ENCODE measurements at regions not wholly inside any gene's neighbourhood (a gene's known extent, or its start where the extent isn't known, plus 50 kb on each side); places are given as distances from the start of the nearest gene placed in this dataset.
A peak's percentile ranks its signal among the peaks of the same experiment; 100 is the strongest.

DNA sequence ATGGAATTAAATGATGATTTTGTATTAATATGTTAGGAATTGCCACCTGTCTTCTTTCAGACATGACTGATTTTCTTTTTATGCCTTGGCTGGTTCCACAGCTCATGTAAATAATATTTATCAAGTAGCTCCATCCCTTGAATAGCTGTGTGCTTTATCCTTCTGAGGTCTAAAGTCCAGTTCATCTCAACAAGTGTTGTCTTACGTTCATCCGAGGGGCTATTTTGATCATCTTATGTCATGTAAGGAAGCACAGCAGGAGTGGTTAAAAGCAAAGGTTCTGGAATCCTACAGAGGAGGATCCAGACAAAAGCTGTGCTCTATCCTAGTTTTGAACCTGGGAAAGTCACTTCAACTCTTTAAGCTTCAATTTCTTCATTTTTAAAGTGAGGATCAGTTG, 123.7 kb upstream of the ATP2B1 start:
- Histone ChIP-seq H3K4me1 (ENCODE audit: control insufficient read depth in 3 of 3, insufficient read depth in 2 of 3, low read depth in 1 of 3, low read length in 2 of 3) (no peaks in the 10 kb centered on the region), H3K9me3 (ENCODE audit: control insufficient read depth in 2 of 2, insufficient read depth in 1 of 2, low read depth in 1 of 2, low read length in 1 of 2) (no peaks in the 10 kb centered on the region), H3K4me3 (ENCODE audit: low read depth in 1 of 3, low read length in 3 of 3) (no peak overlapping the region), H3K36me3 (ENCODE audit: control insufficient read depth in 3 of 3, insufficient read depth in 2 of 3, low read depth in 1 of 3, low read length in 3 of 3) (no peaks in the 10 kb centered on the region), H3K27ac (ENCODE audit: low read depth in 1 of 3, low read length in 2 of 3) (no peak overlapping the region), H3K27me3 (ENCODE audit: control insufficient read depth in 3 of 3, insufficient read depth in 3 of 3, low read length in 3 of 3) (no peaks in the 10 kb centered on the region)
- 48 to 71% (median 64%) methylated on average over 2 of the region's 2 CpGs for WGBS, 3 donors
- DNase-seq (no peak), FAIRE-seq (no peak)

DNA sequence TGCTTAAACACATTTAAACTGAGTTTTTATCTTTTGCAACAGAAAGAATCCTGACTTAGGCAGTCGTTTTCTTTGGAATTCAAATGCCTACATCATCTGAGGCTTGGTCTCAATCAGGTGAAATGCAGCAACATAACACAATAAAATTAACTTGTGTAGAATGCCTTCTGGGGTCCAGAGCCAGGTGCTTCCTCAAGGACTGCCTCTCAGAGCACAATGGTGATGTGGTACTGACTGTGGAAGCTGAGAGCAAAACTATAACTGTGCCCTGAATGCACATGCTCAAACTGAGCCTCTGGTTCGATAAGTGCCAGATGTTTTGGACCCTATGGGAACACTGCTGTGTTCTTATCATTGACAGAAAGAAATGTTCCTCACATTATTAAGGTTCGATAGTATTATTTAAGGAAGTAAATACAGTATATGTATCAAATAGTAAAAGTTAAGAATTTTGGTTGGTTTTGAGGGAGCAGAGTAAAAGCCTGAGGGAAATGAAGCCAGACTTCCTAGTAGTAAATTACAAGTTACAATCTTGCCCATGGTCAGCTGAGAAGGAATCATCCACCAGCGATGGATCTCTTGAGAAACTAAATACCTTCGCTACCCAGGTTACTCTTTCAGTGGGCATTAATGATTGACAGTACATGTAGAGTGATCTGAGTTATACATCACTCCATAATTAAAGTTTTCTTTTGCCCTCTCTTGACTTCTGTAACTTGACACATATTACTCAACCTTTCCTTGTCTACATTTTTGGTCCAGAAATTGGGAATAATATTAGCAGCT, 122.9 kb upstream of the ATP2B1 start:
- H3K4me1 ChIP-seq (ENCODE audit: control insufficient read depth in 3 of 3, insufficient read depth in 2 of 3, low read depth in 1 of 3, low read length in 2 of 3) = no peaks in the 10 kb centered on the region
- DNase-seq (no peak), FAIRE-seq (no peak)
- H3K27me3 ChIP-seq (ENCODE audit: control insufficient read depth in 3 of 3, insufficient read depth in 3 of 3, low read length in 3 of 3) = no peaks in the 10 kb centered on the region
- H3K4me3 ChIP-seq (ENCODE audit: low read depth in 1 of 3, low read length in 3 of 3) = no peak overlapping the region
- no peaks in the 10 kb centered on the region for H3K36me3 ChIP-seq (ENCODE audit: control insufficient read depth in 3 of 3, insufficient read depth in 2 of 3, low read depth in 1 of 3, low read length in 3 of 3)
- H3K27ac ChIP-seq (ENCODE audit: low read depth in 1 of 3, low read length in 2 of 3) = no peak overlapping the region
- no peaks in the 10 kb centered on the region for H3K9me3 ChIP-seq (ENCODE audit: control insufficient read depth in 2 of 2, insufficient read depth in 1 of 2, low read depth in 1 of 2, low read length in 1 of 2)
- WGBS, 3 donors = 75 to 79% (median 79%) methylated on average over 5 of the region's 5 CpGs

DNA sequence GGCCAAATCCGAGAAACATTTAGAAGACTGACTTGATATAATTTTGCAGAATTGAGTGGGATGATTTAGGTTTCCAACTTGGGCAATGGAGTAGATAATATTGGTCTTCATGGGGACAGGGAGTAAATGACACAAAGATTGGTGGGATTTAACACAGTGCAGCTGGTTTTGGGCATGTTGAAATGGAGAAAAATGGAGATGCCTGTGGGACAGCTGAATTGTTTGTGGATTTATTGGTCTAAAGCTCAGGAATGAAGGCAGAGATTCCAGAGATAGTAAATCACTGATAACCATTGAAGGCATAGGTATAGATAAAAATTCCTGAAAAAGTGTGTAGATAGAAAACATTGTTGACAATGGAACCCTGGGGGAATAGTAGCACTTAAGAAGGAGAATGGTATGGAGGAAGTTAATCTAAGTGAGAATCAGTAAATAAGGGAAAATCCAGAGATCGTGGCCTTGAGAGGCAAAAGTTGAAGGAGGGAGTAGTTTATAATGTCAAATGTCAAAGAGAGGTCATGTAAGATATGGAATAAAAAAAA, 120.9 kb upstream of the ATP2B1 start:
- FAIRE-seq (no peak), DNase-seq (no peak)
- 77 to 88% (median 85%) methylated on average over 2 of the region's 2 CpGs for WGBS, 3 donors
- no peaks in the 10 kb centered on the region for H3K9me3 ChIP-seq (ENCODE audit: control insufficient read depth in 2 of 2, insufficient read depth in 1 of 2, low read depth in 1 of 2, low read length in 1 of 2)
- H3K27ac ChIP-seq (ENCODE audit: low read depth in 1 of 3, low read length in 2 of 3) = no peak overlapping the region
- H3K4me1 ChIP-seq (ENCODE audit: control insufficient read depth in 3 of 3, insufficient read depth in 2 of 3, low read depth in 1 of 3, low read length in 2 of 3) = peaks cover 0 to 6% (median 0%) of the 10 kb centered on the region in 3 donors
- no peaks in the 10 kb centered on the region for H3K36me3 ChIP-seq (ENCODE audit: control insufficient read depth in 3 of 3, insufficient read depth in 2 of 3, low read depth in 1 of 3, low read length in 3 of 3)
- no peak overlapping the region for H3K4me3 ChIP-seq (ENCODE audit: low read depth in 1 of 3, low read length in 3 of 3)
- H3K27me3 ChIP-seq (ENCODE audit: control insufficient read depth in 3 of 3, insufficient read depth in 3 of 3, low read length in 3 of 3) = no peaks in the 10 kb centered on the region

DNA sequence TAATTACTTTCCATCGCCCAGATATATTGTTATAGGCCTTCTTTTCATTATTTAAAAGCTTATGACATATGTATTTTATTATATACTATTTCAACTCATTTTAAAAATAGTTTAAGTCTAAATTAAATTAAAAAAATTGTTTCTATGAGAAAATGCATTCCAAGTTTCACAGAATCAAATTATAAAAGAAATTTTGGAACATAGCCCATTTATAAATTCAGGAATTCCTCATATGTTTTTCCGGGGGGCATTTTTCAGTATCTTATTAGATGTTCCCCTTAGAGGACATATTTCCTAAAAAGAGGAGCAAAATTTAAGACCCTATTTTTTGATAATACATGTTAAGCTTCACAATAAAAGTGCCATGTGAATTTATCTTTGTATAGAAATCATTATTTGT, 119.9 kb upstream of the ATP2B1 start:
- no peaks in the 10 kb centered on the region for H3K36me3 ChIP-seq (ENCODE audit: control insufficient read depth in 3 of 3, insufficient read depth in 2 of 3, low read depth in 1 of 3, low read length in 3 of 3)
- no peaks in the 10 kb centered on the region for H3K9me3 ChIP-seq (ENCODE audit: control insufficient read depth in 2 of 2, insufficient read depth in 1 of 2, low read depth in 1 of 2, low read length in 1 of 2)
- 78 to 97% (median 97%) methylated on average over 2 of the region's 2 CpGs for WGBS, 3 donors
- no peak for DNase-seq
- no peak overlapping the region for H3K4me3 ChIP-seq (ENCODE audit: low read depth in 1 of 3, low read length in 3 of 3)
- no peaks in the 10 kb centered on the region for H3K27me3 ChIP-seq (ENCODE audit: control insufficient read depth in 3 of 3, insufficient read depth in 3 of 3, low read length in 3 of 3)
- H3K27ac ChIP-seq (ENCODE audit: low read depth in 1 of 3, low read length in 2 of 3) = no peak overlapping the region
- peaks cover 0 to 6% (median 0%) of the 10 kb centered on the region in 3 donors for H3K4me1 ChIP-seq (ENCODE audit: control insufficient read depth in 3 of 3, insufficient read depth in 2 of 3, low read depth in 1 of 3, low read length in 2 of 3)
- FAIRE-seq = no peak

DNA sequence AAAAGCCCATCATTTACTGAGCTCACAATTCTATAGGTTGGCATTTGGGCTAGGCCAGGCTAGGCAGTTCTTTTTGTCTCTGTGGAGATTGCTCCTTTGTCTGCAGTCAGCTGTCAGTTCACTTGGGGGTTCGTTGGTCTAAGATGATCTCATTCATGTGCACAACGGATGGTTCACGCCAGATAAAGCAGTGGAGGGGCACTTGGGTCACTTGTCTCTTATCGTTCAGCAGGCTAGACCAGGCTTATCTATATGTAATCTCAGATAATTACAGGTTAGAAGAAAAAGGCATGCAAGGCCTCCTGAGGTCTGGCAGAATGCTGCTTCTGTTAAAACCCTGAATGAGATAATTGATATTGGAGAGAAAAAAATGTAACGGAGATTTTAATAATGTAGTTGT, 119.0 kb upstream of the ATP2B1 start:
- WGBS, 3 donors = 46 to 74% (median 65%) methylated on average over 5 of the region's 5 CpGs
- H3K27ac ChIP-seq (ENCODE audit: low read depth in 1 of 3, low read length in 2 of 3) = no peak overlapping the region
- no peak for FAIRE-seq

DNA sequence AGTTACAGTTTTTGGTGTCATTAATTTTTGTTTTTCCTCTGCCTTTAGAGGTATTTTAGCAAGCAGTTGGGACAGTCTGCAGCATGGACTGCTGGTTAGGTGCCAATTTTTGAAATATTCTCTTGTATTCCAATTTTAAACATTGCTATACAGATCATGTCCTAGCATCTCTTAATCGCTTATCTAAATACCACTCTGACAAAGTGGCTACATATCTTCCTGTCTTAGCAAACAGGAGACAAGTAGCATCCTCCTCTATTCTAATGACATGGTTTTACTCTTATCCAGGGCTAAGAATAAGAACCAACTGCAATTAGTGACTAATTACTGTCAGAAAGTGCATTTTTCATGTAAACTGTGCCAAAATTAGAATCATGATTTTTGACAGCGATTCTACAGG, 117.8 kb upstream of the ATP2B1 start:
- no peak for DNase-seq
- H3K27me3 ChIP-seq (ENCODE audit: control insufficient read depth in 3 of 3, insufficient read depth in 3 of 3, low read length in 3 of 3) = no peaks in the 10 kb centered on the region
- 85 to 100% (median 91%) methylated on average over 2 of the region's 2 CpGs for WGBS, 3 donors
- H3K4me3 ChIP-seq (ENCODE audit: low read depth in 1 of 3, low read length in 3 of 3) = no peak overlapping the region
- no peak overlapping the region for H3K27ac ChIP-seq (ENCODE audit: low read depth in 1 of 3, low read length in 2 of 3)
- peaks cover 0 to 6% (median 0%) of the 10 kb centered on the region in 3 donors for H3K4me1 ChIP-seq (ENCODE audit: control insufficient read depth in 3 of 3, insufficient read depth in 2 of 3, low read depth in 1 of 3, low read length in 2 of 3)
- H3K36me3 ChIP-seq (ENCODE audit: control insufficient read depth in 3 of 3, insufficient read depth in 2 of 3, low read depth in 1 of 3, low read length in 3 of 3) = no peaks in the 10 kb centered on the region
- no peak for FAIRE-seq
- no peaks in the 10 kb centered on the region for H3K9me3 ChIP-seq (ENCODE audit: control insufficient read depth in 2 of 2, insufficient read depth in 1 of 2, low read depth in 1 of 2, low read length in 1 of 2)

More for the DNA sequence above, 119.0 kb upstream of the ATP2B1 start:
- peaks cover 0 to 6% (median 0%) of the 10 kb centered on the region in 3 donors for H3K4me1 ChIP-seq (ENCODE audit: control insufficient read depth in 3 of 3, insufficient read depth in 2 of 3, low read depth in 1 of 3, low read length in 2 of 3)
- no peaks in the 10 kb centered on the region for H3K36me3 ChIP-seq (ENCODE audit: control insufficient read depth in 3 of 3, insufficient read depth in 2 of 3, low read depth in 1 of 3, low read length in 3 of 3)
- no peaks in the 10 kb centered on the region for H3K9me3 ChIP-seq (ENCODE audit: control insufficient read depth in 2 of 2, insufficient read depth in 1 of 2, low read depth in 1 of 2, low read length in 1 of 2)
- H3K27me3 ChIP-seq (ENCODE audit: control insufficient read depth in 3 of 3, insufficient read depth in 3 of 3, low read length in 3 of 3) = no peaks in the 10 kb centered on the region
- DNase-seq = peak in 1 of 2 donors; percentile 17
- no peak overlapping the region for H3K4me3 ChIP-seq (ENCODE audit: low read depth in 1 of 3, low read length in 3 of 3)

DNA sequence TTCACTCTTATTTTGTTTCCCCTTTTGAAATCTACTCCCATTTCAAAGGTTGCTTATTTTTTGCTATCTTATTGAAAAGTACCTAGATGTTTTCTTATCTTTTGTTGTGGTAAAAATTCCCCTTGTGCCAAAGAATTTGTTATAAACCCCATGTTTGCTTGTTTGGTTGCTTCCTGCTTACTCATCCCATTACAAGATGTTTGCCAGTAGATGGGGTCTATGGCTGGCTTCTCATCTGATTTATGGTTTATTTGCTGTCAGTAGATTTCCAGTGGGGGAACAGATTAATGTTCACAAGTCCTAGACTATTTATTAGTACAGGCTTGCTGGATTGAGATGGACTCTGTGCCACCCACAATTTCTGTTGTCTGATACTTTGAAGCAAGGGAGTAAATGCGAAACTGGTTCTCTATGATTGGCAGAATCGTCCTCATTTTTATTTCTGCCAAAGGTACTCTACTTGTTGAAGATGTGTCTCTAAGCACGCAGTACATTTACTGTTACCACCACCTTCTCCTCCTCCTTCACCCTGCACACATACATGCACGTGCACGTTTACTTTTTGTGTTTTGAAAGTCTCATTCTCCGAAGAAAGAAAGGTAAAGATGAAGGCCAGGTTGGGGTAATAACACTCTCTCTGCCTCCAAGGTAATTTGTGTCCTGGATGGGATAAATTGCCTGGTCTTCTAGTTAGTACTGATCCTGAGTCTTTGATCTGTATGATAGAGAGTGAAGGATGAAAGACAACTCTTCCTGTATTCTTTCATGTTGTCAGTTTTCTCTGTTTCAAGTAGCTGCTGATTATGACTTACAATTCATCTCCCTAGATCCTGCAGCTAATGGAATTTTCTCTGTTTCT, 117.2 kb upstream of the ATP2B1 start:
- peaks cover 0 to 6% (median 0%) of the 10 kb centered on the region in 3 donors for H3K4me1 ChIP-seq (ENCODE audit: control insufficient read depth in 3 of 3, insufficient read depth in 2 of 3, low read depth in 1 of 3, low read length in 2 of 3)
- H3K27ac ChIP-seq (ENCODE audit: low read depth in 1 of 3, low read length in 2 of 3) = no peak overlapping the region
- no peaks in the 10 kb centered on the region for H3K9me3 ChIP-seq (ENCODE audit: control insufficient read depth in 2 of 2, insufficient read depth in 1 of 2, low read depth in 1 of 2, low read length in 1 of 2)
- WGBS, 3 donors = 34 to 66% (median 55%) methylated on average over 6 of the region's 6 CpGs
- DNase-seq (peak; percentile 25), FAIRE-seq (no peak)
- no peaks in the 10 kb centered on the region for H3K36me3 ChIP-seq (ENCODE audit: control insufficient read depth in 3 of 3, insufficient read depth in 2 of 3, low read depth in 1 of 3, low read length in 3 of 3)
- no peaks in the 10 kb centered on the region for H3K27me3 ChIP-seq (ENCODE audit: control insufficient read depth in 3 of 3, insufficient read depth in 3 of 3, low read length in 3 of 3)
- H3K4me3 ChIP-seq (ENCODE audit: low read depth in 1 of 3, low read length in 3 of 3) = no peak overlapping the region

DNA sequence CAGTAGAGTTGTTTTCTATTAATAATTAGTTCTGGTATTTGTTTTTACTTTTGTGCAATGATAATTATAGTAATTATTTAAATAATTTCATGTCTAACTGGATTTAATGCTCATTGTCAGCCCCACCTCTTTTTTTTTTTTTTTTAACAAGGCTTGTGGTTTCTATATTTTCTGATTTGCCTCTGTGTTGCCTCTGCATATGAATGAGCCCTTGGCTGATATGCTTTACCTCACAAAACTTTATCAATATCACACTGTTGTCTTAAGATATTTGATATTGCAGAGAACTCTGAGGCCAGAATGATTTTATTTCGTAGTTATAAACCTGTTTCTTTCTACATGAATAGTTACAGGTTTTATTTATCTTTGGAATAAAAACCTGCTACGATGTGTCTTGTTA, 116.2 kb upstream of the ATP2B1 start:
- Histone ChIP-seq H3K4me3 (ENCODE audit: low read depth in 1 of 3, low read length in 3 of 3) (no peak overlapping the region), H3K4me1 (ENCODE audit: control insufficient read depth in 3 of 3, insufficient read depth in 2 of 3, low read depth in 1 of 3, low read length in 2 of 3) (peaks cover 0 to 6% (median 0%) of the 10 kb centered on the region in 3 donors), H3K36me3 (ENCODE audit: control insufficient read depth in 3 of 3, insufficient read depth in 2 of 3, low read depth in 1 of 3, low read length in 3 of 3) (no peaks in the 10 kb centered on the region), H3K27me3 (ENCODE audit: control insufficient read depth in 3 of 3, insufficient read depth in 3 of 3, low read length in 3 of 3) (no peaks in the 10 kb centered on the region), H3K9me3 (ENCODE audit: control insufficient read depth in 2 of 2, insufficient read depth in 1 of 2, low read depth in 1 of 2, low read length in 1 of 2) (no peaks in the 10 kb centered on the region), H3K27ac (ENCODE audit: low read depth in 1 of 3, low read length in 2 of 3) (no peak overlapping the region)
- no peak for FAIRE-seq
- 5 to 67% (median 37%) methylated on average over 2 of the region's 2 CpGs for WGBS, 3 donors
- DNase-seq = no peak
